ENCODE measurements at regions not wholly inside any gene's neighbourhood (a gene's known extent, or its start where the extent isn't known, plus 50 kb on each side); places are given as distances from the start of the nearest gene placed in this dataset.

- TF ChIP-seq, protein P1, sequence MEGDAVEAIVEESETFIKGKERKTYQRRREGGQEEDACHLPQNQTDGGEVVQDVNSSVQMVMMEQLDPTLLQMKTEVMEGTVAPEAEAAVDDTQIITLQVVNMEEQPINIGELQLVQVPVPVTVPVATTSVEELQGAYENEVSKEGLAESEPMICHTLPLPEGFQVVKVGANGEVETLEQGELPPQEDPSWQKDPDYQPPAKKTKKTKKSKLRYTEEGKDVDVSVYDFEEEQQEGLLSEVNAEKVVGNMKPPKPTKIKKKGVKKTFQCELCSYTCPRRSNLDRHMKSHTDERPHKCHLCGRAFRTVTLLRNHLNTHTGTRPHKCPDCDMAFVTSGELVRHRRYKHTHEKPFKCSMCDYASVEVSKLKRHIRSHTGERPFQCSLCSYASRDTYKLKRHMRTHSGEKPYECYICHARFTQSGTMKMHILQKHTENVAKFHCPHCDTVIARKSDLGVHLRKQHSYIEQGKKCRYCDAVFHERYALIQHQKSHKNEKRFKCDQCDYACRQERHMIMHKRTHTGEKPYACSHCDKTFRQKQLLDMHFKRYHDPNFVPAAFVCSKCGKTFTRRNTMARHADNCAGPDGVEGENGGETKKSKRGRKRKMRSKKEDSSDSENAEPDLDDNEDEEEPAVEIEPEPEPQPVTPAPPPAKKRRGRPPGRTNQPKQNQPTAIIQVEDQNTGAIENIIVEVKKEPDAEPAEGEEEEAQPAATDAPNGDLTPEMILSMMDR (IDR thresholded peaks at IDR 0.05; ENCODE audit: insufficient read depth, low read depth, low read length), result no peak
- no peak for TF ChIP-seq EZH2 (IDR thresholded peaks at IDR 0.05; ENCODE audit: insufficient read depth, low read length)
Observed at GRCh38 chr14:87690076-87690613, 302.8 kb downstream of the GALC start.
